Bronchial epithelial cell (primary cell): ENCODE measurements at regions not wholly inside any gene's neighbourhood (a gene's known extent, or its start where the extent isn't known, plus 50 kb on each side); places are given as distances from the start of the nearest gene placed in this dataset.
"Not testable (repeated sequence)": the region's sequence is repeated elsewhere in the genome, so short reads cannot be mapped to it uniquely, and the experiment has no call there.

Experiments
- DNase-seq: peaks from one replicate; pipeline ENCODE4 v3.0.0-alpha.2; 2010; ENCODE audit warnings: low read depth
- FAIRE-seq: peaks from 2 replicates; lab custom pipeline; 2011; peaks lifted over from hg19 to GRCh38; lab: Jason Lieb, UNC
- H3K27me3 ChIP-seq: 2 replicates; pipeline ENCODE4 v1.5.1; 2011; ENCODE audit warnings: low read length; ENCODE audit not compliant: control insufficient read depth, insufficient read depth
- H3K36me3 ChIP-seq: 2 replicates; pipeline ENCODE4 v1.5.1; 2011; ENCODE audit warnings: low read length; ENCODE audit not compliant: control insufficient read depth, insufficient read depth
- H3K4me3 ChIP-seq: 2 replicates; pipeline ENCODE4 v1.5.1; 2011; ENCODE audit warnings: mild to moderate bottlenecking, low read depth, low read length, control low read depth
- CTCF ChIP-seq: IDR thresholded peaks from 2 replicates; pipeline ENCODE4 v1.5.1; 2011; ENCODE audit warnings: mild to moderate bottlenecking, moderate library complexity, low read length, control low read depth, inconsistent platforms; ENCODE audit not compliant: insufficient read depth, severe bottlenecking

- H3K27me3 ChIP-seq = no peaks in the 10 kb centered on the region
- no peak for TF ChIP-seq CTCF
- H3K4me3 ChIP-seq = no peak overlapping the region
- FAIRE-seq (no peak), DNase-seq (no peak)
- no peaks in the 10 kb centered on the region for H3K36me3 ChIP-seq
Measured at GRCh38 chr7:93030605-93031225, 87.1 kb downstream of the SAMD9 start.

- DNase-seq (peak; percentile 85), FAIRE-seq (peak; percentile 97)
- H3K36me3 ChIP-seq = no peaks in the 10 kb centered on the region
- TF ChIP-seq CTCF = no peak
- no peak overlapping the region for H3K4me3 ChIP-seq
- no peaks in the 10 kb centered on the region for H3K27me3 ChIP-seq
Measured at GRCh38 chr7:93029056-93029455, 88.7 kb downstream of the SAMD9 start.

- Histone ChIP-seq H3K27me3 (no peaks in the 10 kb centered on the region), H3K36me3 (no peaks in the 10 kb centered on the region), H3K4me3 (no peak overlapping the region)
- FAIRE-seq = no peak
- DNase-seq = no peak
- no peak for TF ChIP-seq CTCF
Measured at GRCh38 chr7:93028610-93029009, 89.2 kb downstream of the SAMD9 start.

GRCh38 chr7:93027044-93027443 is 90.7 kb downstream of the SAMD9 start:
- no peak for FAIRE-seq
- Histone ChIP-seq H3K27me3 (no peaks in the 10 kb centered on the region), H3K4me3 (no peak overlapping the region), H3K36me3 (no peaks in the 10 kb centered on the region)
- TF ChIP-seq CTCF = no peak
- no peak for DNase-seq

- Histone ChIP-seq H3K4me3 (no peak overlapping the region), H3K36me3 (no peaks in the 10 kb centered on the region), H3K27me3 (no peaks in the 10 kb centered on the region)
- TF ChIP-seq CTCF = no peak
- peak; percentile 66 for FAIRE-seq
- DNase-seq = no peak
Measured at GRCh38 chr7:93026425-93026824, 91.4 kb downstream of the SAMD9 start.

GRCh38 chr7:93025389-93025788 is 92.4 kb downstream of the SAMD9 start:
- FAIRE-seq (no peak), DNase-seq (no peak)
- Histone ChIP-seq H3K4me3 (no peak overlapping the region), H3K36me3 (no peaks in the 10 kb centered on the region), H3K27me3 (no peaks in the 10 kb centered on the region)
- TF ChIP-seq CTCF = no peak

GRCh38 chr7:93022931-93023478 is 94.8 kb downstream of the SAMD9 start:
- FAIRE-seq, H3K36me3 ChIP-seq, DNase-seq, H3K4me3 ChIP-seq, H3K27me3 ChIP-seq: not testable (repeated sequence)
